Fibroblast of skin of left quadriceps (primary cell): ENCODE measurements at regions not wholly inside any gene's neighbourhood (a gene's known extent, or its start where the extent isn't known, plus 50 kb on each side); places are given as distances from the start of the nearest gene placed in this dataset.

Experiments used
- DNase-seq, 2 experiments: peaks; one replicate each; pipeline ENCODE4 v3.0.0-alpha.2; 2013; ENCODE audit warnings: low read depth in 2 of 2

- DNase-seq: no peak
These were observed 229.1 kb upstream of the IGF1R start for GRCh38 chr15:98419173-98419780.

- no peak for DNase-seq
These were observed 227.5 kb upstream of the IGF1R start for GRCh38 chr15:98420837-98421236.

- peak in 1 of 2 experiments; percentile 21 for DNase-seq
These were observed 226.8 kb upstream of the IGF1R start for GRCh38 chr15:98421419-98422129.

GRCh38 chr15:98422130-98422478, 226.2 kb upstream of the IGF1R start:
- no peak for DNase-seq

- DNase-seq: no peak
These were observed 223.2 kb upstream of the IGF1R start for GRCh38 chr15:98425173-98425572.

GRCh38 chr15:98427321-98427720, 221.0 kb upstream of the IGF1R start:
- DNase-seq: no peak

GRCh38 chr15:98428253-98428989, 219.9 kb upstream of the IGF1R start:
- peak; percentile 25 to 29 for DNase-seq

GRCh38 chr15:98431171-98431570, 217.2 kb upstream of the IGF1R start:
- no peak for DNase-seq

GRCh38 chr15:98433346-98433745, 215.0 kb upstream of the IGF1R start:
- DNase-seq: no peak

GRCh38 chr15:98433856-98434255, 214.5 kb upstream of the IGF1R start:
- DNase-seq: no peak

GRCh38 chr15:98437752-98438151, 210.6 kb upstream of the IGF1R start:
- no peak for DNase-seq

- no peak for DNase-seq
These were observed 210.0 kb upstream of the IGF1R start for GRCh38 chr15:98438326-98438725.

GRCh38 chr15:98438907-98439306, 209.4 kb upstream of the IGF1R start:
- DNase-seq: no peak

- DNase-seq: no peak
These were observed 208.8 kb upstream of the IGF1R start for GRCh38 chr15:98439523-98439942.

GRCh38 chr15:98440917-98441316, 207.4 kb upstream of the IGF1R start:
- no peak for DNase-seq

GRCh38 chr15:98441599-98441998, 206.7 kb upstream of the IGF1R start:
- no peak for DNase-seq

GRCh38 chr15:98442379-98442833, 205.9 kb upstream of the IGF1R start:
- peak; percentile 57 to 66 for DNase-seq

GRCh38 chr15:98442901-98443300, 205.4 kb upstream of the IGF1R start:
- DNase-seq: no peak

GRCh38 chr15:98443526-98443925, 204.8 kb upstream of the IGF1R start:
- no peak for DNase-seq

- DNase-seq: no peak
These were observed 204.2 kb upstream of the IGF1R start for GRCh38 chr15:98444138-98444537.

GRCh38 chr15:98445315-98445714, 203.0 kb upstream of the IGF1R start:
- no peak for DNase-seq

GRCh38 chr15:98446083-98446482, 202.3 kb upstream of the IGF1R start:
- DNase-seq: no peak

GRCh38 chr15:98447069-98447468, 201.3 kb upstream of the IGF1R start:
- DNase-seq: no peak
